ENCODE measurements at regions not wholly inside any gene's neighbourhood (a gene's known extent, or its start where the extent isn't known, plus 50 kb on each side); places are given as distances from the start of the nearest gene placed in this dataset.

DNA sequence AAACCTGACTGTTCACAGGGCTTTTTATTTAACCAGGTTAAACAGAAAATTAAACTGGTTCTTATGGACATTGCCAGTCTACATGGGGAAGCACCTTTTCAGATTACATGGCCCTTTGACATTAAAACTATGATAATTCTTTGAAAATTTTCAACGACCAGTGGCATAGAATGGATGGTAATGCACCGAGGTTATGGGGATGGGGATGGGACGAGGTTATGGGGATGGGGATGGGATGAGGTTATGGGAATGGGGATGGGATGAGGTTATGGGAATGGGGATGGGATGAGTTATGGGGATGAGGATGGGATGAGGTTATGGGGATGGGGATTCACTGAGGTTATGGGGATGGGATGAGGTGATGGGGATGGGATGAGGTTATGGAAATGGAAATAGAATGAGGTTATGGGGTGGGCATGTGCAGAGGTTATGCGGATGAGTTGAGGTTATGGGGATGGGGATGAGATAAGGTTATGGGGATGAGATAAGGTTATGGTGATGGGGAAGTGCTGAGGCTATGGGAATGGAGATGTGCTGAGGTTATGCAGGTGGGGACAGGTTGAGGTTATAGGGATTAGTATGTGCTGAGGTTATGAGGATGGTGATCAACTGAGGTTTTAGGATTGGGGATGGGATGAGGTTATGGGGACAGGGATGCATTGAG, 541.9 kb downstream of the CDH26 start:
- peaks cover 73% of the 10 kb centered on the region for H3K27me3 ChIP-seq (ENCODE audit: insufficient read depth, low read depth, severe bottlenecking)
- H3K9me3 ChIP-seq (ENCODE audit: severe bottlenecking) = no peaks in the 10 kb centered on the region
- no peak overlapping the region for H3K27ac ChIP-seq
- TF ChIP-seq CTCF (IDR thresholded peaks at IDR 0.05; ENCODE audit: low read depth, low read length) = no peak
- no peak overlapping the region for H3K4me3 ChIP-seq (ENCODE audit: low read depth, low read length)
- H3K36me3 ChIP-seq = no peaks in the 10 kb centered on the region
- no peak for DNase-seq

DNA sequence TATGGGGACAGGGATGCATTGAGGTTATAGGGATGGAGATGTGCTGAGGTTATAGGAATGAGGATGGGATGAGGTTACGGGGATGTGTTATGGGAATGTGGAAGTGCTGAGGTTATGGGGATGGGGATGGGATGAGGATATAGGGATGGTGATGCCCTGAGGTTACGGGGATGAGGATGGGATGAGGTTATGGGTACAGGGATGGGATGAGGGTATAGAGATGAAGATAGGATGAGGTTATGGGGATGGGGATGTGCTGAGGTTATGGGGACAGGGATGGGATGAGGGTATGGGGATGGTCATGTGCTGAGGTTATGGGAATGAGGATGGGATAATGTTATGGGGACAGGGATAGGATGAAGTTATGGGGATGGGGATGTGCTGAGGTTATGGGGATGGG, 542.8 kb downstream of the CDH26 start:
- DNase-seq = no peak
- no peak for TF ChIP-seq CTCF (IDR thresholded peaks at IDR 0.05; ENCODE audit: low read depth, low read length)

DNA sequence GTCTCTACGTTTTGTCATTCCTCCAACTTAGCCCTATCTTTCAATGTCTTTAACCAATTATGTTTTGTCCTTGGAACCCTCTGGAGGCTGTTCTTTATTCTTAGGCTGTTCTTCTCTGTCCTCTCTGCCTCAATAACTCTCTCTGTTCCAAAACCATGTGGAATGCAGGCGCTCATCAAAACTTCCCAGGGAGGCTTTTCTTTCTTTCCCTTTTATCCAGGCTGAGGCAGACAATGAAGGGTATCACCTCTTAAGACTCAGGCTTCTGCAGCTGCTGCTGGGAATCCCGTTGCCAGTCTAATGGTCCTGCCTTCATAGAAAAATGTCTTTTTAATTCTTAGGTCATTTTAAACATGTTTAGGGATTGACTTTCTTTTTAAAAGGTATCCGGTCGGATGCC, 544.7 kb downstream of the CDH26 start:
- Histone ChIP-seq H3K27me3 (ENCODE audit: insufficient read depth, low read depth, severe bottlenecking) (peaks cover 46% of the 10 kb centered on the region), H3K4me3 (ENCODE audit: low read depth, low read length) (no peak overlapping the region), H3K36me3 (no peaks in the 10 kb centered on the region), H3K9me3 (ENCODE audit: severe bottlenecking) (no peaks in the 10 kb centered on the region), H3K27ac (no peak overlapping the region)
- TF ChIP-seq CTCF (IDR thresholded peaks at IDR 0.05; ENCODE audit: low read depth, low read length) = no peak
- DNase-seq = no peak

More for the DNA sequence above, 542.8 kb downstream of the CDH26 start:
- Histone ChIP-seq H3K9me3 (ENCODE audit: severe bottlenecking) (no peaks in the 10 kb centered on the region), H3K27me3 (ENCODE audit: insufficient read depth, low read depth, severe bottlenecking) (peaks cover 65% of the 10 kb centered on the region), H3K36me3 (no peaks in the 10 kb centered on the region), H3K27ac (no peak overlapping the region), H3K4me3 (ENCODE audit: low read depth, low read length) (no peak overlapping the region)

DNA sequence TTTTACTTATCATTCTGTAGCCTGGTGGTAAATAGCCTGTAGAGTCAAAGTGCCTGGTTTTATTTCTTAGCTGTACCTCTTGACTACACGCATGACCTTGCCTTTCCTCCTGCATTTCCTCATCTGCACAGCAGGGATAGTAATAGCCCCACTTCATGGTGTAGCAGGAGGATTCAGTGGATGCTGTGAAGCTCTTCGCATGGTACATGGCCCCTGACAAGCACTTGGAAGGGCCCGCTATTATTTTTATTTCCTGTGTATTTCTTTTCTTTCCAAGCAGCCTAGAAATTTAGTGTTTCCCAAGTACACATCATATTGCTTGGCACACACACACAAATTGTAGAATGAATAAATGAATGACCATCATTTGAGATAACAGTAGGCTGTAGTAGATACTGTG, 547.2 kb downstream of the CDH26 start:
- Histone ChIP-seq H3K9me3 (ENCODE audit: severe bottlenecking) (no peaks in the 10 kb centered on the region), H3K27me3 (ENCODE audit: insufficient read depth, low read depth, severe bottlenecking) (peaks cover 51% of the 10 kb centered on the region), H3K4me3 (ENCODE audit: low read depth, low read length) (no peak overlapping the region), H3K36me3 (no peaks in the 10 kb centered on the region), H3K27ac (no peak overlapping the region)
- DNase-seq = no peak
- no peak for TF ChIP-seq CTCF (IDR thresholded peaks at IDR 0.05; ENCODE audit: low read depth, low read length)

DNA sequence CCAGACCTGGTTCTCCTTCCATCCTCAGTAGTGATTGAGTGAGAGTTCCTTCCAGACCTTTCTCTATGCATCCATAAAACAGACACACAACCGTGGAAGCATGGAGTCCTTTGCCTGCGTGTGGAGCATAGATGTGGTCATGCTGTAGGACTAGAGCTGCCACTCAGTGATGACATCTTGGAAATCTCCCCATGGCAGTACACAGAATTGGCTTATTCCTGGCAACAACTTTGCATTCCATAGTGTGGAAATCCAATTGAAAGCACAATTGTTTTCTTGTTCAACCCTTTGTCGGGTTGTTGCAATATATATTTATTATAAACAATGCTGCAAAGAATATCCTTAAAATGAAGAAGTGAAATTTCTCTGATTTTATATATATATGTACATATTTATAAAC, 547.8 kb downstream of the CDH26 start:
- no peaks in the 10 kb centered on the region for H3K36me3 ChIP-seq
- no peak overlapping the region for H3K27ac ChIP-seq
- H3K27me3 ChIP-seq (ENCODE audit: insufficient read depth, low read depth, severe bottlenecking) = peaks cover 56% of the 10 kb centered on the region
- H3K9me3 ChIP-seq (ENCODE audit: severe bottlenecking) = no peaks in the 10 kb centered on the region
- no peak for TF ChIP-seq CTCF (IDR thresholded peaks at IDR 0.05; ENCODE audit: low read depth, low read length)
- no peak overlapping the region for H3K4me3 ChIP-seq (ENCODE audit: low read depth, low read length)
- DNase-seq = no peak

GRCh38 chr20:60507087-60507694, 549.0 kb downstream of the CDH26 start:
- peaks cover 56% of the 10 kb centered on the region for H3K27me3 ChIP-seq (ENCODE audit: insufficient read depth, low read depth, severe bottlenecking)
- no peak overlapping the region for H3K4me3 ChIP-seq (ENCODE audit: low read depth, low read length)
- H3K27ac ChIP-seq = no peak overlapping the region
- no peaks in the 10 kb centered on the region for H3K9me3 ChIP-seq (ENCODE audit: severe bottlenecking)
- H3K36me3 ChIP-seq = no peaks in the 10 kb centered on the region
- no peak for DNase-seq
- no peak for TF ChIP-seq CTCF (IDR thresholded peaks at IDR 0.05; ENCODE audit: low read depth, low read length)

Data from WERI-Rb-1 (cell line).